ENCODE measurements at regions not wholly inside any gene's neighbourhood (a gene's known extent, or its start where the extent isn't known, plus 50 kb on each side); places are given as distances from the start of the nearest gene placed in this dataset.
A peak's percentile ranks its signal among the peaks of the same experiment; 100 is the strongest.

- peak; percentile 1 for DNase-seq
Observed at GRCh38 chrX:39577985-39578869, 519.5 kb downstream of the BCOR start.

DNA sequence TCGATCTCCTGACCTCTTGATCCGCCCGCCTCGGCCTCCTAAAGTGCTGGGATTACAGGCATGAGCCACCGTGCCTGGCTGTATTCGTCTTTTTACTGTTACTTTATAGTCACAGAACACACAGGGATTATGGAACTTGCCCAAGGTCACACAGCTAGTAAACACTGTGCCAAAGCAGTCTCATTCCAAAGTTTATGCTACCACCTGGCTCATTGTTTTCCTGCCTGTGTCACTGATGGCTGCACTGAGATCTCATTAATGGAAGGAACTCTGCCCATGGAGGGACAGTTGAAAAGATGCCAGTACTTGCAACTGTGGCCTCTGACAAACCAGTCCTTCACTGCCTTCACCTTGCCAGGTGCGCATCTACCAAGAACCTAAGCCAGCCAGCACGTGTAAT, 517.7 kb downstream of the BCOR start:
- DNase-seq, result no peak

- DNase-seq, result no peak
Observed at GRCh38 chrX:39581411-39581810, 516.3 kb downstream of the BCOR start.

GRCh38 chrX:39582091-39582490, 515.7 kb downstream of the BCOR start:
- peak; percentile 21 for DNase-seq

- no peak for DNase-seq
Observed at GRCh38 chrX:39582976-39583375, 514.8 kb downstream of the BCOR start.

DNA sequence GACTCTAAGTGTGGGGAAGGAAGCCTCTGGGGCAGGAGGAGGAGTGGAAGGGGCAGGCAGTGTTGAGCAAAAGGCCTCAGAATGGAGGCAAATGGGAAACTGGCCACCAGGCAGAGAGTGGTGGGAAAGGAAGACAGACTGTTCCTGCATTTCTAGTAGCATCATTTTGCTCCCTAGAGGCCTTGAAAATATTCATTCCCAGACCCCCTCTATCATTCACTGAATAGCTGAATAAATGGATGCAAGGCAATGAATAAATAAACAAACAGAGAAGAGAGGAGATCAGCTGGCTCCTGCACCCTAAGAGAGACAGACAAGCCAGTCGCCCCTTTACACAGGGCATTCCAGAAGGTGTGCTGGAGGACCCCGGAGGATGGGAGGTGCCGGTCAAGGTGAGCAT, 511.9 kb downstream of the BCOR start:
- no peak for DNase-seq

DNA sequence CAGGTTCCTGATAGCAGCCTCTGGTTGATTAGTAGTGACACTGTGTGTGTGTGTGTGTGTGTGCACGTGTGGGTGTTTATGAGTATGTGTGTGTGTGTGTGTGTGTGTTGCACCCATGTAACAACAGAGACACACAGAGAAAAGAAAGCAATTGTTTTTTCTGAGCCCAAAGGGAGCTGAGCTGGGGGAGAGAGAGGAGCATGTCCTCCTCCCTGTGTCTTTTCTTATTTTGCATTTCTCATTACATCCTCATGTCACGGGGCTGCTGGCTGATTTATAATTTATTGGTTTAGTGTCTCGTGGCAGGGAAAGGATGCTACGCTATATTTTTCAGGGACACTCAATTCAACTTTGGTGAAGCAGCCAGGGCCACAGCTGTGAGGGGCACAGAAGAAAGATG, 511.4 kb downstream of the BCOR start:
- no peak for DNase-seq

GRCh38 chrX:39591099-39591498, 506.7 kb downstream of the BCOR start:
- no peak for DNase-seq

GRCh38 chrX:39592776-39593175, 505.0 kb downstream of the BCOR start:
- no peak for DNase-seq

DNA sequence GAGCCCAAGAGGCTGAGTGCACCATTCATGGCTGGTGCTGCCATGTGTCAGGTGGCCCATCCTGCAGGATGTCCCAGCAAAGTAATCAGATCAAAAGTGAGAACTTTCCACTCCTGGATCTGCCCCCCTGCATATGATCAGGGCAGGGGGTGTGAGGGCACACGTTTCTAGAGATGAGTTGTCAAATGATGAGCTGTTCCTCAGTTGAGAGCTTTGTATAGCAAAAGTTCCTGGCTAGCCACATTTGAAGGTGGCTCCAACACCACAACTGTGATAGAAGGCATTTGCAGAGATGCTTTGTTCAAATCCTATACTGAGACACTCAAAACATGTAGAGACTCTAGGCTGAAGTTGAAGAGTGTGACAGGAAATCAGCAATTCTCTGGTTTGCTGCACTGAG, 501.8 kb downstream of the BCOR start:
- DNase-seq, result no peak

- no peak for DNase-seq
Observed at GRCh38 chrX:39596437-39596836, 501.3 kb downstream of the BCOR start.

- no peak for DNase-seq
Observed at GRCh38 chrX:39599339-39599738, 498.4 kb downstream of the BCOR start.

DNA sequence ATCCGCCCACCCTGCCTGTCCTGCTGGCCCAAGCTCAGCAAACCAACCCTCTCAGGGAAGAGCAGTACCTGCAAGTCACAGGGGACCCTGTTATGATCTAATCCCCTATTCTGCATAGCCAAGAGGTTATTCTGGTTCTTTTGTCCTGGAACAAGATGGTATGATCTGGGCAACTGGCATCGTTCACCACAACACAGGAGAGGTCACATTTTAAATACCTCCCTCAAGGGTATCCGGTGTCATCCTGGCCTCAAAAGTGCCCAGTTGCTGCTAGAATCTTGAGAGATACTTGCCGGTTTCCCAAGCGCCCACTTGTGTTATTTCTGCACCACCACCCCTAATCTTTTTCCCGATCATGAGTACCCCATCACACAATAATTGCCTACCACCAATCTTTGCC, 497.5 kb downstream of the BCOR start:
- DNase-seq, result no peak

DNA sequence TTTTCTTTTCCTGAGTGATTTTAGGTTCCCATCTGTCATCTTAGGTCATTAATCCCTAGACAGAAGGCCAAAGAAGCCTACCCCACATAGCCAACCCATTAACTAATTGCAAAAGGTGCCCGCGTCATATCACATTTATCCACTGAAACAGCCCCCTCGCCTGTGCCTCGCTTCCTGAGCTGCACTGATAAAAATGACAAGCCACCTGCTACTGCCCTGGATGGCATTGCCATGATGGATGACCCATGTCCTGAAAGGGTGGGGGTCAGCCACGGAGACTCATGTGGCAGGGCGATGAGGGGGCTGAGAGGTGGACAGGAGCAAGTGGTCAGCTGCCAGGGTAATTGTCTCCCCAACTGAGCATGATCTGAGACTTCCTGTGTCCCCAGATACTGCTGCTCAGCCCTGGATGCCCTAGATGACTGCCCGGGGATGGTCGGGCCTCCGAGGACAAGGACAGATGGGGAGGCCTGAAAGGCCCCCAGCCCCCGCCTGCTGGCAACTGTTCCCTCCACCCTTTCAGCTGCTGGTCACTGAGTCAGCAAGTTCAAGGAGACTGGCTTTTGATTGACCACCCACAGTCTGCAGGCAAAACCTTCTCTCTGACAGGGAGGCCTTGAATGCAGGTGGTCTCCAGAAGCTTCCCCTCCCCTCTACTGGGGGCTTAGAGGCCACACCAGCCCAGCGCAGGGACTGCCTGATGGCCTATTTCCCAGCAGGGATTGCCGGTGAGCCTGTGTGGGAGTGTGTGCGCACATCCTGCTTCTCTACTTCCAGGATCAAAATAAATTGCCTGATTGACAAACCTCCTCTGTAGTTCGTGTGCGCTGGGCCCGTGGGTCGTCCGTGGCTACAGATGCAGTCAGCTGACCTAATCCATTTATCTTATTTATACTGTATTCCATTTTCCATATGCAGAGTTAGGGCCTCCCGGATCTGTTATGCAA, 496.3 kb downstream of the BCOR start:
- DNase-seq, result no peak

- DNase-seq, result no peak
Observed at GRCh38 chrX:39602195-39602594, 495.6 kb downstream of the BCOR start.

DNA sequence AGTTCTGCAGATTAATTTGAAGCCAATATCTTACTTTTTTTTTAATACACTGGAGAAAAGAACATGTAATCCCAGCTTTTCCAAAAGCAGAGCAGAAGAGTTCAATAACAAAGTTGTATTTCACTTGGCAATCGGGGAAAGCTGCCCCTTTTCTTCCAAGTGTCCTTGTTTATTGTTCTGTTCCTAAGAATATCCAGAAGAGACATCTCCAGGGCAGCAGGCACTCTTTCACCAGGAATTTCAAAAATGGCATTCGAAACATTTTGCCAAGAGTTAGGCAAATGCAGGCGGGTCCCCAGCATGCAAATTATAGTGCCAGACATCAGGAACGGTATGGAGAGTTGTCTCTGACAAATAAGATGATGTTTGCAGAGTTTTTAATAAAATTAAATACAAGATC, 494.5 kb downstream of the BCOR start:
- DNase-seq, result no peak

- no peak for DNase-seq
Observed at GRCh38 chrX:39605183-39605582, 492.6 kb downstream of the BCOR start.

GRCh38 chrX:39605866-39606265, 491.9 kb downstream of the BCOR start:
- DNase-seq, result no peak

GRCh38 chrX:39609941-39610340, 487.8 kb downstream of the BCOR start:
- DNase-seq, result no peak

GRCh38 chrX:39611468-39611867, 486.3 kb downstream of the BCOR start:
- no peak for DNase-seq

DNA sequence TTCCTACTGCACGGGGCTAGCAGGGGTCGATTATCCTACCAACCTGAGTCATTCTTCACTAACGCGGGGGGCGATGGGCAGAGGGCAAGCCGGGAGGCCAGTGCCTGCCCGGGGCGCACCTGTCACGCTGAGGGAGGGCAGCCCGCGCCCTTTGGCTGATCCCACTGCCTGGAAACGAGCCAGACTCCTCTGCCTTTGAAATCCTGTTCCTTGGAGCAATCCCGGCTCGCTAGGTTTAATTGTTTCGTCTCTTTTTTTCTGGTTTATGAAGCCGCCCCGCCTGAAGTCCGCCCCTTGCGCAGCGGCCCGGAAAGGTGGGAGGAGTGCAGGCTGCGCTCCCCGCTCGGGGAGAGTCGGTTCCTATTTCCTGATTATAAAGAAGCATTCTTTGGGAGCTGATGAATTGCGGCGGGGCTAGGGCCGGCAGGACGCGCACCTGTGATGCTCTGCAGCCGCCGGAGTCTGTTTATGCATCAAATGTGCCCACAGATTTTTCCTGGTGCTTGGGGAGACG, 484.2 kb downstream of the BCOR start:
- DNase-seq, result no peak

- no peak for DNase-seq
Observed at GRCh38 chrX:39613997-39614679, 483.6 kb downstream of the BCOR start.

- DNase-seq, result no peak
Observed at GRCh38 chrX:39614680-39614998, 483.1 kb downstream of the BCOR start.
